Spinal cord (tissue), 9 donors: ENCODE measurements at regions not wholly inside any gene's neighbourhood (a gene's known extent, or its start where the extent isn't known, plus 50 kb on each side); places are given as distances from the start of the nearest gene placed in this dataset.

Experiments used
- DNase-seq, 6 donors: peaks; one replicate each; pipeline versions ENCODE4 v3.0.0 to v3.0.0-alpha.2; 2013 to 2015; ENCODE audit warnings: low spot score in 6 of 6, low read depth in 4 of 6
- H3K27ac ChIP-seq: one replicate; pipeline ENCODE4 v1.5.1; 2013; ENCODE audit warnings: low read depth, low read length, control low read depth
- H3K27me3 ChIP-seq: one replicate; pipeline ENCODE4 v1.6.1; 2013; ENCODE audit warnings: low read length; ENCODE audit not compliant: control insufficient read depth, insufficient read depth
- H3K36me3 ChIP-seq: one replicate; pipeline ENCODE4 v1.6.1; 2013; ENCODE audit warnings: low read length; ENCODE audit not compliant: control insufficient read depth, insufficient read depth
- H3K4me1 ChIP-seq: one replicate; pipeline ENCODE4 v1.6.1; 2013; ENCODE audit warnings: low read length; ENCODE audit not compliant: control insufficient read depth, insufficient read depth
- H3K4me3 ChIP-seq: one replicate; pipeline ENCODE4 v1.5.1; 2013; ENCODE audit warnings: low read depth, low read length, control low read depth
- H3K9me3 ChIP-seq: one replicate; pipeline ENCODE4 v1.6.1; 2013; ENCODE audit warnings: low read length; ENCODE audit not compliant: control insufficient read depth, insufficient read depth
- WGBS: methylation state at CpG from one replicate; pipeline ENCODE4 v1.1.5; 2013; ENCODE audit warnings: missing lambda C conversion rate; ENCODE audit not compliant: insufficient coverage; 5-methylcytosine and 5-hydroxymethylcytosine counted together
- donor health status: healthy.

- Histone ChIP-seq H3K4me3 (no peak overlapping the region), H3K36me3 (no peaks in the 10 kb centered on the region), H3K27ac (no peak overlapping the region), H3K4me1 (peaks cover 6% of the 10 kb centered on the region), H3K27me3 (no peaks in the 10 kb centered on the region), H3K9me3 (no peaks in the 10 kb centered on the region)
- DNase-seq, result no peak
- WGBS, result 46% methylated on average over 4 of the region's 5 CpGs
These were observed 307.4 kb downstream of the RAB28 start for GRCh38 chr4:13176741-13177142.

- DNase-seq, result peak in 2 of 6 donors; percentile 7 to 20
- H3K4me1 ChIP-seq, result peaks cover 6% of the 10 kb centered on the region
- WGBS, result 50% methylated on average over 1 of the region's 5 CpGs
- H3K36me3 ChIP-seq, result no peaks in the 10 kb centered on the region
- H3K27me3 ChIP-seq, result no peaks in the 10 kb centered on the region
- H3K9me3 ChIP-seq, result no peaks in the 10 kb centered on the region
- H3K27ac ChIP-seq, result no peak overlapping the region
- H3K4me3 ChIP-seq, result no peak overlapping the region
These were observed 309.2 kb downstream of the RAB28 start for GRCh38 chr4:13174926-13175325.

DNA sequence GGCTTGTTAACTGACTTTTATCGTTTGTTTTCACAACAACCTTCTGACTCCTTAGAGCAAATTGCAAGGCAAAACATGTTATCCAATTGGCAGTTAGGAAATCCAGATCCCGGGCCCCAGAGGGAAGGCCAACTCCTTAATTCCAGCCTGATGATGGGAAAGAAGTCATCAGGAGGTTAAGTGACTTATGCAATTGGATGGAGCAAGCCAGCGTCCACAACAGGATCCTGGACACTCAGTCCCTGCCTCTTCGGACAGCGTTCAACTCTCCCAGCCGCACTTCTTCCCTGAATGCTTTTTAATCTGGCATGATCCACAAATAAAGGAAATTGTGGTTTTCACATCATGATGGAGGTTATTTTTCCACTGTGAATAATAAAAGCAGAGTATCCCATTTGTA, 310.1 kb downstream of the RAB28 start:
- Histone ChIP-seq H3K27me3 (no peaks in the 10 kb centered on the region), H3K4me1 (peaks cover 6% of the 10 kb centered on the region), H3K27ac (no peak overlapping the region), H3K36me3 (no peaks in the 10 kb centered on the region), H3K9me3 (no peaks in the 10 kb centered on the region), H3K4me3 (no peak overlapping the region)
- no peak for DNase-seq
- WGBS, result 80% methylated on average over 5 of the region's 6 CpGs

- Histone ChIP-seq H3K27ac (no peak overlapping the region), H3K4me3 (no peak overlapping the region), H3K36me3 (no peaks in the 10 kb centered on the region), H3K9me3 (no peaks in the 10 kb centered on the region), H3K27me3 (no peaks in the 10 kb centered on the region), H3K4me1 (peaks cover 3% of the 10 kb centered on the region)
- WGBS, result 95% methylated on average over 2 of the region's 5 CpGs
- no peak for DNase-seq
These were observed 312.7 kb downstream of the RAB28 start for GRCh38 chr4:13171292-13172057.

- no peaks in the 10 kb centered on the region for H3K36me3 ChIP-seq
- WGBS, result 44% methylated on average over 1 of the region's 3 CpGs
- DNase-seq, result no peak
- H3K27me3 ChIP-seq, result no peaks in the 10 kb centered on the region
- no peaks in the 10 kb centered on the region for H3K9me3 ChIP-seq
- peaks cover 3% of the 10 kb centered on the region for H3K4me1 ChIP-seq
- no peak overlapping the region for H3K27ac ChIP-seq
- H3K4me3 ChIP-seq, result no peak overlapping the region
These were observed 314.2 kb downstream of the RAB28 start for GRCh38 chr4:13169731-13170525.

DNA sequence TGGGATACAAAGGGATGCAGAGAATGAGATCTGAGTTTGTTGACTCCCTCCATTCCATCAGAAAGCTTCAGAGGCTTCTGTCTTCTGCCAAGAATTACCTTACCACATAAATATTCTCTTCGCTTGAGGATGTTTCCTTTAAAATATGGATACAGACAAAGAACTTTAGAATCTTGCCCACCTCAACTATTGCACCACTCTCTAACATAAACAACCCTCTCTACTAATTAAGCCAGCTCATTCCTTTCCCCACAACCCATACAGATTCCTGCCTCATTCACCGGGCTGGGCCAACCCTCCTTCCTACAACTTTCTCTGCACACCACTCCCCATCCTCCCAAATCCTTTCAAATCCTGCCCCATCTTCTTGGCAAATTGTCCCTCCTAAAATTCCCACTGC, 315.8 kb downstream of the RAB28 start:
- H3K4me3 ChIP-seq, result no peak overlapping the region
- H3K27ac ChIP-seq, result no peak overlapping the region
- no peaks in the 10 kb centered on the region for H3K9me3 ChIP-seq
- WGBS, result 100% methylated on average over 1 of the region's 2 CpGs
- DNase-seq, result no peak
- no peaks in the 10 kb centered on the region for H3K36me3 ChIP-seq
- H3K4me1 ChIP-seq, result peaks cover 3% of the 10 kb centered on the region
- no peaks in the 10 kb centered on the region for H3K27me3 ChIP-seq

- WGBS, result 80% methylated on average over 1 of the region's 2 CpGs
- Histone ChIP-seq H3K36me3 (no peaks in the 10 kb centered on the region), H3K4me1 (no peaks in the 10 kb centered on the region), H3K27me3 (no peaks in the 10 kb centered on the region), H3K9me3 (no peaks in the 10 kb centered on the region), H3K4me3 (no peak overlapping the region), H3K27ac (no peak overlapping the region)
- DNase-seq, result no peak
These were observed 317.9 kb downstream of the RAB28 start for GRCh38 chr4:13166214-13166613.

DNA sequence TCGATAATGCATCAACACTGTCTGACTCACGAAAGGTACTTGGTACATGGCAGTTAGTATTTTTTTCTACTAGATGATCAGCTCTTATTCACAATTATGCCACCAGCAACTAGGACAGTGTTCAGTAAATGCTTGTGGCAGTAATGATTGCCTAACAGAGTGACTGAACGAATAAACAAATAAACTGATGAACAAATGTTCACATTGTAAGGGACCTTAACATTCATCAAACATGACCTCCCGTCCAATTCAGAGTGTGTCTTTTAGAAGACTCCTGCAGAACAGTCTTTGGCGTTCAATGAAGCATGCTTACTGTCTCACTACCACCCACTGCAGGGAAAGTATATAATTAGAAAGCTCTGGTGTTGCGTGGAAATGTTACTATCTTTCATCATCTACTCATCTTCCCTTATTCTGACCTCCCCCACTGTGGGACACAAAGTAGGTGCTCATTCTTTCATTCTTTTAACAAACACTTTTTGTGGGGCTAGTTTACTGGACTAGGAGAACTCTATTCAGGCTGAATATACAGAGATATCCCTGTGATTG, 319.3 kb downstream of the RAB28 start:
- Histone ChIP-seq H3K27me3 (no peaks in the 10 kb centered on the region), H3K4me3 (no peak overlapping the region), H3K36me3 (no peaks in the 10 kb centered on the region), H3K9me3 (no peaks in the 10 kb centered on the region), H3K27ac (no peak overlapping the region), H3K4me1 (no peaks in the 10 kb centered on the region)
- no peak for DNase-seq
- no CpG with 5 or more reads among the region's 6 CpGs for WGBS

GRCh38 chr4:13162886-13163285, 321.3 kb downstream of the RAB28 start:
- H3K4me3 ChIP-seq, result no peak overlapping the region
- no peak overlapping the region for H3K27ac ChIP-seq
- H3K36me3 ChIP-seq, result no peaks in the 10 kb centered on the region
- DNase-seq, result no peak
- no peaks in the 10 kb centered on the region for H3K27me3 ChIP-seq
- WGBS, result 72% methylated on average over 5 of the region's 5 CpGs
- H3K9me3 ChIP-seq, result no peaks in the 10 kb centered on the region
- H3K4me1 ChIP-seq, result no peaks in the 10 kb centered on the region
